Gastrocnemius medialis (tissue), 4 donors: ENCODE measurements at regions not wholly inside any gene's neighbourhood (a gene's known extent, or its start where the extent isn't known, plus 50 kb on each side); places are given as distances from the start of the nearest gene placed in this dataset.

Experiments used
- ATAC-seq, 2 donors: fragments of 150-250 bp; one replicate each; pipeline ENCODE4 v1.9.1; 2016
- DNase-seq, 2 donors: peaks; one replicate each; pipeline ENCODE4 v3.0.0-alpha.2; 2019
- H3K27ac ChIP-seq, 4 donors: fragments of 200-600 bp; sonication (generic); 1 replicate in 1 of 4; 2 replicates in 3 of 4; pipeline ENCODE4 v1.5.1; 2016 to 2018; ENCODE audit warnings: mild to moderate bottlenecking in 2 of 4, moderate library complexity in 1 of 4
- H3K27me3 ChIP-seq, 3 donors: fragments of 200-600 bp; sonication (generic) in 2 of 3; 1 replicate in 1 of 3; 2 replicates in 2 of 3; pipeline versions ENCODE4 v1.5.1 to v1.6.0; 2016 to 2019; ENCODE audit warnings: mild to moderate bottlenecking in 1 of 3, moderate library complexity in 1 of 3
- H3K36me3 ChIP-seq, 2 donors: fragments of 200-600 bp; sonication (generic) in 1 of 2; one replicate each; pipeline ENCODE4 v1.5.1; 2017 to 2018
- H3K4me1 ChIP-seq, 2 donors: fragments of 200-600 bp; sonication (generic) in 1 of 2; one replicate each; pipeline ENCODE4 v1.5.1; 2016 to 2017; ENCODE audit warnings: mild to moderate bottlenecking in 2 of 2
- H3K4me3 ChIP-seq, 4 donors: fragments of 200-600 bp; sonication (generic) in 3 of 4; 1 replicate in 1 of 4; 2 replicates in 3 of 4; pipeline ENCODE4 v1.5.1; 2016 to 2019; ENCODE audit warnings: mild to moderate bottlenecking in 2 of 4
- H3K9me3 ChIP-seq, 3 donors: fragments of 200-600 bp; sonication (generic) in 2 of 3; 1 replicate in 1 of 3; 2 replicates in 2 of 3; pipeline ENCODE4 v1.5.1; 2016 to 2019
- CTCF ChIP-seq, 5 experiments: fragments of 450-650 bp in 3 of 5; fragments of 200-600 bp in 2 of 5; sonication (generic) in 2 of 5; IDR thresholded peaks in 4 of 5; conservative IDR thresholded peaks in 1 of 5; 1 replicate in 4 of 5; 2 replicates in 1 of 5; pipeline ENCODE4 v1.5.1; 2016 to 2019; ENCODE audit warnings: antibody characterized with exemption in 5 of 5, mild to moderate bottlenecking in 3 of 5, moderate library complexity in 3 of 5
- POLR2A ChIP-seq, 2 donors: fragments of 450-650 bp; IDR thresholded peaks; one replicate each; pipeline ENCODE4 v1.6.1; 2017; ENCODE audit warnings: antibody characterized with exemption in 2 of 2, mild to moderate bottlenecking in 2 of 2, moderate library complexity in 2 of 2
- in situ Hi-C, 4 donors: fragments of 200-750 bp; cut with MboI; loops; one replicate each; pipeline versions ENCODE4 v1.15.0 to v1.8.0; 2017; ENCODE audit warnings: low sequenced_read_pairs in 4 of 4
- intact Hi-C: fragments of 100-400 bp; cut with DNase I; formaldehyde crosslinking; loops from one replicate; pipeline ENCODE4 v1.15.1; 2023; ENCODE audit warnings: low total_unique reads

- in situ Hi-C loops (no loop called here), intact Hi-C loops (no loop called here)
- DNase-seq (no peak), ATAC-seq (no peak)
- Histone ChIP-seq H3K36me3 (no peaks in the 10 kb centered on the region), H3K27me3 (no peaks in the 10 kb centered on the region), H3K4me3 (no peak overlapping the region), H3K4me1 (no peaks in the 10 kb centered on the region), H3K27ac (no peak overlapping the region), H3K9me3 (no peaks in the 10 kb centered on the region)
- no peak for TF ChIP-seq POLR2A (IDR thresholded peaks at IDR 0.05)
- no peak for TF ChIP-seq CTCF (IDR thresholded peaks at IDR 0.05 in 4 of 5, conservative IDR thresholded peaks at IDR 0.05 in 1 of 5)
These were observed 257.7 kb upstream of the AGAP1 start for GRCh38 chr2:235235977-235236767.

GRCh38 chr2:235238537-235238936 is 255.3 kb upstream of the AGAP1 start:
- no peak overlapping the region for H3K4me3 ChIP-seq
- DNase-seq: peak in 1 of 2 donors; percentile 30
- intact Hi-C loops: no loop called here
- TF ChIP-seq POLR2A (IDR thresholded peaks at IDR 0.05): no peak
- no peak for TF ChIP-seq CTCF (IDR thresholded peaks at IDR 0.05 in 4 of 5, conservative IDR thresholded peaks at IDR 0.05 in 1 of 5)
- no peaks in the 10 kb centered on the region for H3K27me3 ChIP-seq
- no peaks in the 10 kb centered on the region for H3K4me1 ChIP-seq
- H3K36me3 ChIP-seq: no peaks in the 10 kb centered on the region
- no peak overlapping the region for H3K27ac ChIP-seq
- ATAC-seq: peak; percentile 21 to 45
- H3K9me3 ChIP-seq: no peaks in the 10 kb centered on the region
- in situ Hi-C loops: no loop called here

- TF ChIP-seq POLR2A (IDR thresholded peaks at IDR 0.05) (no peak), CTCF (IDR thresholded peaks at IDR 0.05 in 4 of 5, conservative IDR thresholded peaks at IDR 0.05 in 1 of 5) (no peak)
- DNase-seq (no peak), ATAC-seq (no peak)
- H3K27ac ChIP-seq: no peak overlapping the region
- no peaks in the 10 kb centered on the region for H3K36me3 ChIP-seq
- no peak overlapping the region for H3K4me3 ChIP-seq
- no peaks in the 10 kb centered on the region for H3K4me1 ChIP-seq
- intact Hi-C loops: no loop called here
- H3K27me3 ChIP-seq: no peaks in the 10 kb centered on the region
- in situ Hi-C loops: no loop called here
- H3K9me3 ChIP-seq: no peaks in the 10 kb centered on the region
These were observed 253.3 kb upstream of the AGAP1 start for GRCh38 chr2:235240574-235240973.

- in situ Hi-C loops (no loop called here), intact Hi-C loops (no loop called here)
- Histone ChIP-seq H3K4me3 (no peak overlapping the region), H3K9me3 (no peaks in the 10 kb centered on the region), H3K4me1 (no peaks in the 10 kb centered on the region), H3K27me3 (no peaks in the 10 kb centered on the region), H3K36me3 (no peaks in the 10 kb centered on the region), H3K27ac (no peak overlapping the region)
- ATAC-seq: no peak
- no peak for DNase-seq
- TF ChIP-seq CTCF (IDR thresholded peaks at IDR 0.05 in 4 of 5, conservative IDR thresholded peaks at IDR 0.05 in 1 of 5) (no peak), POLR2A (IDR thresholded peaks at IDR 0.05) (no peak)
These were observed 249.3 kb upstream of the AGAP1 start for GRCh38 chr2:235244255-235245220.
